ENCODE measurements at regions not wholly inside any gene's neighbourhood (a gene's known extent, or its start where the extent isn't known, plus 50 kb on each side); places are given as distances from the start of the nearest gene placed in this dataset.

DNA sequence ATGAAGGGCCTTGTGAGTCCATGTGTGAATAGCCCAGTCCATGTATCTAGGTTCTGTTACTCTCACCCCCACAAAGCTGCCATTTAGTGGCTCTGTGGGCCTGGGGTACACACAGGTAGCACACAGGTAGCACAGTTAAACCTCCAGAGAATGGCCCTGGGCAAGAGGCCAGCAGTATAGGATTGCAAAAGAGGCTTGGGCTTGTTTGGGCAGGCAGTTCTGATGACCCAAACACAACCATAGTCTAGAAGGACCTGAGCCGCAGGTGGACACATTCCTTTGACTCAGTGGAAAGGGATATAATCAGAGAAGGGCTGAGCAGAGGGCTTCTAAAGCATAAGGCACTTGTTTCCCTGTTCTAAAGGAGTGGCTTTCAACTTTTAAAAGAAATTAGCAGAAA, 326.8 kb upstream of the SGCD start (continued):
- TF ChIP-seq BRCA1 (IDR thresholded peaks at IDR 0.05), result no peak
- TF ChIP-seq BRCA1 (CRISPR knock-in tag; IDR thresholded peaks at IDR 0.05), result no peak
- TF ChIP-seq ADNP (tag; IDR thresholded peaks at IDR 0.05), result no peak
- TF ChIP-seq STAG1 (CRISPR knock-in tag; IDR thresholded peaks at IDR 0.05; ENCODE audit: borderline replicate concordance), result no peak
- no peak for TF ChIP-seq ZBTB49 (CRISPR knock-in tag; IDR thresholded peaks at IDR 0.05; ENCODE audit: borderline replicate concordance)
- no peak for TF ChIP-seq SIN3B (IDR thresholded peaks at IDR 0.05; ENCODE audit: low read depth)

- in situ Hi-C loops (cut with MboI), result no loop called here
- POLR2A ChIA-PET, result no interaction called here
- no peak overlapping the region for H3K4me3 ChIP-seq
- no peaks in the 10 kb centered on the region for H3K9me1 ChIP-seq (ENCODE audit: control insufficient read depth, insufficient read depth, low read length)
- H4K20me1 ChIP-seq (replicated peaks; ENCODE audit: control insufficient read depth, insufficient read depth, low read length), result no peaks in the 10 kb centered on the region
- no peak overlapping the region for H3K27ac ChIP-seq (ENCODE audit: extremely low read depth, low read depth, low read length)
- FAIRE-seq, result no peak
- H2AFZ ChIP-seq (ENCODE audit: low read depth, low read length), result no peak overlapping the region
- H3K9ac ChIP-seq (ENCODE audit: insufficient read depth in 1 of 2, low read depth in 2 of 2, low read length in 2 of 2), result no peak overlapping the region
- H3K4me1 ChIP-seq (replicated peaks in 1 of 2; ENCODE audit: control insufficient read depth in 2 of 2, insufficient read depth in 2 of 2, low read length in 2 of 2), result no peaks in the 10 kb centered on the region
- BruUV-seq (replicated peaks), result no TSS peak
- H3K9me3 ChIP-seq (replicated peaks; ENCODE audit: control insufficient read depth, insufficient read depth, low read depth, low read length), result no peaks in the 10 kb centered on the region
- no peak overlapping the region for H3K4me2 ChIP-seq (ENCODE audit: insufficient read depth, low read length)
- no peaks in the 10 kb centered on the region for H3K36me3 ChIP-seq (ENCODE audit: control insufficient read depth, insufficient read depth, low read length)
- 2% methylated on average over 6 of the region's 6 CpGs for WGBS (ENCODE audit: insufficient coverage, low coverage, missing lambda C conversion rate)
- intact Hi-C loops (cut with micrococcal nuclease), result no loop called here
- no peaks in the 10 kb centered on the region for H3K79me2 ChIP-seq (ENCODE audit: control insufficient read depth, insufficient read depth, low read length)
- no peak for ATAC-seq
- CTCF ChIA-PET (ENCODE audit: low intra/inter-chr PET ratio), result no interaction called here
- no peaks in the 10 kb centered on the region for H3K27me3 ChIP-seq (ENCODE audit: control insufficient read depth in 2 of 2, insufficient read depth in 2 of 2, low read length in 2 of 2)
- DNase-seq (ENCODE audit: extremely low read depth in 1 of 4, low spot score in 3 of 4), result no peak
- no peak for TF ChIP-seq ZC3H4 (CRISPR knock-in tag; IDR thresholded peaks at IDR 0.05; ENCODE audit: borderline replicate concordance)
- TF ChIP-seq U2AF2 (optimal IDR thresholded peaks at IDR 0.05; ENCODE audit: low read depth, low read length), result no peak
- TF ChIP-seq ZNF780A (CRISPR knock-in tag; IDR thresholded peaks at IDR 0.05), result no peak
- no peak for TF ChIP-seq ELK3 (CRISPR knock-in tag; IDR thresholded peaks at IDR 0.05)
- no peak for TF ChIP-seq SMARCC2 (IDR thresholded peaks at IDR 0.05; ENCODE audit: low read depth)
- no peak for TF ChIP-seq KLF13 (tag; IDR thresholded peaks at IDR 0.05; ENCODE audit: borderline replicate concordance, low read depth)
- TF ChIP-seq ZBTB49 (CRISPR knock-in tag; IDR thresholded peaks at IDR 0.05; ENCODE audit: borderline replicate concordance), result no peak
- TF ChIP-seq TFE3 (CRISPR knock-in tag; IDR thresholded peaks at IDR 0.05), result no peak
- TF ChIP-seq ADNP (tag; IDR thresholded peaks at IDR 0.05), result no peak
- no peak for TF ChIP-seq L3MBTL2 (IDR thresholded peaks at IDR 0.05)
- no peak for TF ChIP-seq SAP30 (IDR thresholded peaks at IDR 0.05; ENCODE audit: borderline replicate concordance, insufficient read depth, low read depth, low read length, poor library complexity, severe bottlenecking)
Observed at GRCh38 chr5:156004754-156005153, 322.2 kb upstream of the SGCD start.
